ENCODE measurements at regions not wholly inside any gene's neighbourhood (a gene's known extent, or its start where the extent isn't known, plus 50 kb on each side); places are given as distances from the start of the nearest gene placed in this dataset.

- H2BK5ac ChIP-seq (ENCODE audit: low read depth, low read length): no peak overlapping the region
- CTCF ChIA-PET (ENCODE audit: partially characterized antibody): interaction anchor here (0.7 to 2.1 kb wide), 3 partner anchors 51 to 1468 kb away, joined by 3 to 4 read pairs (median 3); no protein-coding TSS in a partner anchor
- TF ChIP-seq SIX5 (IDR thresholded peaks at IDR 0.05; ENCODE audit: low read depth, low read length): no peak
- no peak for TF ChIP-seq KDM5A (IDR thresholded peaks at IDR 0.05; ENCODE audit: low read length)
- no peak for TF ChIP-seq SAP30 (IDR thresholded peaks at IDR 0.05; ENCODE audit: insufficient read depth, insufficient replicate concordance, low read length)
- no peak for TF ChIP-seq SIRT6 (IDR thresholded peaks at IDR 0.05; ENCODE audit: low read length)
- no peak for TF ChIP-seq MAFK (IDR thresholded peaks at IDR 0.05; ENCODE audit: low read depth, low read length)
- no peak for TF ChIP-seq RAD21 (IDR thresholded peaks at IDR 0.05 in 1 of 2, conservative IDR thresholded peaks at IDR 0.05 in 1 of 2; ENCODE audit: low read depth in 2 of 2, low read length in 2 of 2)
- no peak for TF ChIP-seq RFX5 (IDR thresholded peaks at IDR 0.05; ENCODE audit: borderline replicate concordance, low read depth, low read length)
- TF ChIP-seq TAF1 (IDR thresholded peaks at IDR 0.05; ENCODE audit: low read depth, low read length): no peak
- TF ChIP-seq CBX8 (IDR thresholded peaks at IDR 0.05; ENCODE audit: borderline replicate concordance, low read depth, low read length): no peak
- TF ChIP-seq JUN (IDR thresholded peaks at IDR 0.05; ENCODE audit: low read depth, low read length): no peak
- TF ChIP-seq BACH1 (IDR thresholded peaks at IDR 0.05; ENCODE audit: low read length): no peak
- no peak for TF ChIP-seq NRF1 (IDR thresholded peaks at IDR 0.05; ENCODE audit: low read depth, low read length)
- TF ChIP-seq KDM1A (IDR thresholded peaks at IDR 0.05; ENCODE audit: borderline replicate concordance, low read length): no peak
- no peak for TF ChIP-seq CEBPB (IDR thresholded peaks at IDR 0.05; ENCODE audit: low read depth, low read length)
Measured at GRCh38 chr20:47430862-47431588, 70.7 kb upstream of the NCOA3 start.

More at GRCh38 chr20:47430862-47431588, 70.7 kb upstream of the NCOA3 start:
- no peak overlapping the region for H2BK120ac ChIP-seq (replicated peaks; ENCODE audit: low read depth, low read length)
- H3K79me1 ChIP-seq (ENCODE audit: low read depth, low read length): no peaks in the 10 kb centered on the region
- H3K79me2 ChIP-seq (ENCODE audit: control insufficient read depth in 1 of 2, insufficient read depth in 2 of 2, low read length in 2 of 2): no peaks in the 10 kb centered on the region
- POLR2A ChIA-PET (ENCODE audit: partially characterized antibody): interaction anchor here (0.7 to 0.8 kb wide), 2 partner anchors 10 to 72 kb away, joined by 3 to 4 read pairs; no protein-coding TSS in a partner anchor
- H3K23ac ChIP-seq (ENCODE audit: insufficient read length): no peak overlapping the region
- no peak overlapping the region for H4K5ac ChIP-seq (ENCODE audit: insufficient read length, low read depth, low read length)
- no peaks in the 10 kb centered on the region for H3K4me1 ChIP-seq (replicated peaks in 1 of 4; ENCODE audit: control insufficient read depth in 3 of 4, insufficient read depth in 4 of 4, low read length in 3 of 4)
- H3K9me3 ChIP-seq (ENCODE audit: insufficient read depth in 2 of 2, low read depth in 1 of 2, low read length in 1 of 2): peaks cover 4 to 14% of the 10 kb centered on the region in 2 experiments; a peak in 2 of 4 replicates
- no peak for FAIRE-seq
- no peak overlapping the region for H2AK5ac ChIP-seq (ENCODE audit: low read depth, low read length)
- no peak overlapping the region for H2BK15ac ChIP-seq (ENCODE audit: low read length)
- no peaks in the 10 kb centered on the region for H3K27me3 ChIP-seq (replicated peaks in 1 of 4; ENCODE audit: control insufficient read depth in 3 of 4, extremely low read depth in 1 of 4, insufficient read depth in 3 of 4, low read length in 3 of 4)
- no peak for DNase-seq (ENCODE audit: low read depth in 1 of 2, low spot score in 2 of 2)
- no peak overlapping the region for H3K4me2 ChIP-seq (ENCODE audit: insufficient read depth in 1 of 2, low read depth in 2 of 2, low read length in 2 of 2)
- no peaks in the 10 kb centered on the region for H4K20me1 ChIP-seq (replicated peaks in 1 of 2; ENCODE audit: control insufficient read depth in 1 of 2, insufficient read depth in 2 of 2, low read length in 2 of 2)
- no peak overlapping the region for H3K56ac ChIP-seq (replicated peaks; ENCODE audit: insufficient read length, low read depth, low read length)
- no peak overlapping the region for H3K18ac ChIP-seq (ENCODE audit: extremely low read depth, low read length)
- no peak overlapping the region for H3K14ac ChIP-seq (ENCODE audit: insufficient read length)
- no peaks in the 10 kb centered on the region for H3K23me2 ChIP-seq (ENCODE audit: low read depth, low read length)
- H3K4me3 ChIP-seq (ENCODE audit: extremely low read depth in 1 of 4, insufficient read depth in 2 of 4, low read depth in 3 of 4, low read length in 4 of 4): no peak overlapping the region
- no peak overlapping the region for H3K9ac ChIP-seq (replicated peaks in 1 of 4; ENCODE audit: extremely low read depth in 1 of 4, low read depth in 3 of 4, low read length in 3 of 4)
- no peaks in the 10 kb centered on the region; a peak in 1 of 8 replicates for H3K36me3 ChIP-seq (ENCODE audit: control insufficient read depth in 2 of 4, insufficient read depth in 4 of 4, low read length in 3 of 4)
- WGBS, 2 experiments (ENCODE audit: extremely low coverage in 1 of 2, insufficient coverage in 1 of 2, insufficient read length in 1 of 2, insufficient replicate concordance in 2 of 2, low coverage in 1 of 2, low lambda C conversion rate in 2 of 2, missing lambda C conversion rate in 1 of 2): 96% methylated on average over 4 of the region's 5 CpGs; no CpG with 5 or more reads in 1 of the 2 experiments
- H3K4ac ChIP-seq (replicated peaks; ENCODE audit: insufficient read length, low read depth, low read length): no peak overlapping the region
- H3K27ac ChIP-seq (ENCODE audit: low read depth, low read length): no peak overlapping the region
- no peak overlapping the region for H4K8ac ChIP-seq (ENCODE audit: extremely low read depth, insufficient read depth, low read length)
- no peak overlapping the region for H4K91ac ChIP-seq (replicated peaks; ENCODE audit: insufficient read length, low read length)
- no peak overlapping the region for H2BK12ac ChIP-seq (ENCODE audit: low read depth, low read length)
- no peak overlapping the region for H2AFZ ChIP-seq (ENCODE audit: low read length)
- H2BK20ac ChIP-seq (ENCODE audit: low read length): no peak overlapping the region
